SK-N-SH treated with all-trans-retinoic acid at 6 μM for 48 hours (cell line): ENCODE measurements at regions not wholly inside any gene's neighbourhood (a gene's known extent, or its start where the extent isn't known, plus 50 kb on each side); places are given as distances from the start of the nearest gene placed in this dataset.

Experiments used
- ATAC-seq: fragments of 200-7000 bp; cut with Tn5 transposase; 3 replicates; pipeline ENCODE4 v1.9.1; 2020; ENCODE audit warnings: mild to moderate bottlenecking, moderate library complexity
- CREB5 ChIP-seq: fragments of 250-450 bp; sonication (Bioruptor Pico); IDR thresholded peaks from 2 replicates; pipeline ENCODE4 v1.5.1; 2020; ENCODE audit warnings: low read depth, mild to moderate bottlenecking, moderate library complexity
- ISL1 ChIP-seq: fragments of 250-450 bp; sonication (Bioruptor Pico); IDR thresholded peaks from 2 replicates; pipeline ENCODE4 v2.1.2; 2022; ENCODE audit warnings: mild to moderate bottlenecking, moderate library complexity
- OSR1 ChIP-seq: fragments of 250-450 bp; sonication (Bioruptor Pico); IDR thresholded peaks from 2 replicates; pipeline ENCODE4 v1.8.0; 2022; ENCODE audit warnings: moderate library complexity, mild to moderate bottlenecking, inconsistent platforms
- RARB ChIP-seq: fragments of 250-450 bp; sonication (Bioruptor Pico); IDR thresholded peaks from 2 replicates; pipeline ENCODE4 v1.8.0; 2021; ENCODE audit warnings: mild to moderate bottlenecking, moderate library complexity
- TOX ChIP-seq: fragments of 250-450 bp; sonication (Bioruptor Pico); IDR thresholded peaks from 2 replicates; pipeline ENCODE4 v1.8.0; 2021; ENCODE audit warnings: mild to moderate bottlenecking, moderate library complexity, borderline replicate concordance
- ZNF8 ChIP-seq: fragments of 450-650 bp; formaldehyde crosslinking; IDR thresholded peaks from 2 replicates; pipeline ENCODE4 v1.5.0; 2020; ENCODE audit warnings: mild to moderate bottlenecking, moderate library complexity
- TF ChIP-seq, protein P1 (sequence below): fragments of 250-450 bp; sonication (Bioruptor Pico); IDR thresholded peaks from 2 replicates; pipeline ENCODE4 v1.5.1; 2021; ENCODE audit warnings: mild to moderate bottlenecking, moderate library complexity

- ATAC-seq, result no peak
- TF ChIP-seq CREB5 (CRISPR knock-in tag) (no peak), ISL1 (CRISPR knock-in tag) (no peak), OSR1 (CRISPR knock-in tag) (no peak), ZNF8 (CRISPR knock-in tag) (no peak), RARB (CRISPR knock-in tag) (no peak), TOX (no peak)
- TF ChIP-seq, protein P1, sequence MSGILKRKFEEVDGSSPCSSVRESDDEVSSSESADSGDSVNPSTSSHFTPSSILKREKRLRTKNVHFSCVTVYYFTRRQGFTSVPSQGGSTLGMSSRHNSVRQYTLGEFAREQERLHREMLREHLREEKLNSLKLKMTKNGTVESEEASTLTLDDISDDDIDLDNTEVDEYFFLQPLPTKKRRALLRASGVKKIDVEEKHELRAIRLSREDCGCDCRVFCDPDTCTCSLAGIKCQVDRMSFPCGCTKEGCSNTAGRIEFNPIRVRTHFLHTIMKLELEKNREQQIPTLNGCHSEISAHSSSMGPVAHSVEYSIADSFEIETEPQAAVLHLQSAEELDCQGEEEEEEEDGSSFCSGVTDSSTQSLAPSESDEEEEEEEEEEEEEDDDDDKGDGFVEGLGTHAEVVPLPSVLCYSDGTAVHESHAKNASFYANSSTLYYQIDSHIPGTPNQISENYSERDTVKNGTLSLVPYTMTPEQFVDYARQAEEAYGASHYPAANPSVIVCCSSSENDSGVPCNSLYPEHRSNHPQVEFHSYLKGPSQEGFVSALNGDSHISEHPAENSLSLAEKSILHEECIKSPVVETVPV (CRISPR knock-in tag), result no peak
- TF ChIP-seq, all 23 proteins: peak for 0
Observed at GRCh38 chr3:51621091-51621892, 49.8 kb upstream of the TEX264 start.
